ENCODE measurements at regions not wholly inside any gene's neighbourhood (a gene's known extent, or its start where the extent isn't known, plus 50 kb on each side); places are given as distances from the start of the nearest gene placed in this dataset.

DNA sequence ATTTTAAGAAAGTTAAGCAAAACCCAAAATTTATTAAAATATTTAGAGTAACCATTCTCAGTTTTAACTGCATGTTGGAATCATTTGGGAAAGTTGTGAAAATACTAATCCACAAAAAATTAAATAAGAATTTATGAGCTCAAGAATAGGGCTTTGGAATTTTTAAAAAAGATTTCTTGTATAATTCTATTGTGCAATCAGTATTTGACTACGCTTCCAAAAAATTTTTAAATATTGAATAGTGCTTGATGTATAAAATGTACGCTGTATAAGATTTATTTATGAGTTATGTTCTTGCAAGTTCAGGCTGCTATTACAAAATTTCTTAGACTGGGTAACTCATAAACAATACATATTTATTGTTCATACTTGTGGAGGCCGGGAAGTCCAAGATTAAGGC is 571.7 kb downstream of the MMUT start:
- TF ChIP-seq, protein P1, sequence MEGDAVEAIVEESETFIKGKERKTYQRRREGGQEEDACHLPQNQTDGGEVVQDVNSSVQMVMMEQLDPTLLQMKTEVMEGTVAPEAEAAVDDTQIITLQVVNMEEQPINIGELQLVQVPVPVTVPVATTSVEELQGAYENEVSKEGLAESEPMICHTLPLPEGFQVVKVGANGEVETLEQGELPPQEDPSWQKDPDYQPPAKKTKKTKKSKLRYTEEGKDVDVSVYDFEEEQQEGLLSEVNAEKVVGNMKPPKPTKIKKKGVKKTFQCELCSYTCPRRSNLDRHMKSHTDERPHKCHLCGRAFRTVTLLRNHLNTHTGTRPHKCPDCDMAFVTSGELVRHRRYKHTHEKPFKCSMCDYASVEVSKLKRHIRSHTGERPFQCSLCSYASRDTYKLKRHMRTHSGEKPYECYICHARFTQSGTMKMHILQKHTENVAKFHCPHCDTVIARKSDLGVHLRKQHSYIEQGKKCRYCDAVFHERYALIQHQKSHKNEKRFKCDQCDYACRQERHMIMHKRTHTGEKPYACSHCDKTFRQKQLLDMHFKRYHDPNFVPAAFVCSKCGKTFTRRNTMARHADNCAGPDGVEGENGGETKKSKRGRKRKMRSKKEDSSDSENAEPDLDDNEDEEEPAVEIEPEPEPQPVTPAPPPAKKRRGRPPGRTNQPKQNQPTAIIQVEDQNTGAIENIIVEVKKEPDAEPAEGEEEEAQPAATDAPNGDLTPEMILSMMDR (IDR thresholded peaks at IDR 0.05): no peak
- TF ChIP-seq POLR2A (IDR thresholded peaks at IDR 0.05) (no peak), POLR2AphosphoS5 (IDR thresholded peaks at IDR 0.05) (no peak)
